HUES6 (cell line): ENCODE measurements at regions not wholly inside any gene's neighbourhood (a gene's known extent, or its start where the extent isn't known, plus 50 kb on each side); places are given as distances from the start of the nearest gene placed in this dataset.

Experiments used
- H3K27ac ChIP-seq: 2 replicates; pipeline ENCODE4 v1.7.0; 2013; ENCODE audit warnings: low read depth, mild to moderate bottlenecking, low read length, inconsistent platforms
- H3K27me3 ChIP-seq: 2 replicates; pipeline ENCODE4 v1.6.1; 2013; ENCODE audit warnings: low read length; ENCODE audit not compliant: control insufficient read depth, insufficient read depth
- H3K36me3 ChIP-seq: 2 replicates; pipeline ENCODE4 v1.6.1; 2013; ENCODE audit warnings: low read length; ENCODE audit not compliant: control insufficient read depth, insufficient read depth
- H3K4me1 ChIP-seq: 2 replicates; pipeline ENCODE4 v1.6.1; 2013; ENCODE audit warnings: low read length; ENCODE audit not compliant: control insufficient read depth, insufficient read depth
- H3K4me3 ChIP-seq: 2 replicates; pipeline ENCODE4 v1.5.1; 2013; ENCODE audit warnings: low read depth, low read length
- H3K9ac ChIP-seq: one replicate; pipeline ENCODE4 v1.6.1; 2013; ENCODE audit warnings: mild to moderate bottlenecking, low read length
- H3K9me3 ChIP-seq: 2 replicates; pipeline ENCODE4 v1.6.1; 2013; ENCODE audit warnings: low read depth, low read length; ENCODE audit not compliant: control insufficient read depth, insufficient read depth

- Histone ChIP-seq H3K4me3 (no peak overlapping the region), H3K4me1 (no peaks in the 10 kb centered on the region), H3K27ac (no peak overlapping the region), H3K36me3 (no peaks in the 10 kb centered on the region), H3K9ac (no peak overlapping the region), H3K9me3 (no peaks in the 10 kb centered on the region), H3K27me3 (no peaks in the 10 kb centered on the region)
Observed at GRCh38 chr4:137267024-137267423, 265.3 kb downstream of the PCDH18 start.

DNA sequence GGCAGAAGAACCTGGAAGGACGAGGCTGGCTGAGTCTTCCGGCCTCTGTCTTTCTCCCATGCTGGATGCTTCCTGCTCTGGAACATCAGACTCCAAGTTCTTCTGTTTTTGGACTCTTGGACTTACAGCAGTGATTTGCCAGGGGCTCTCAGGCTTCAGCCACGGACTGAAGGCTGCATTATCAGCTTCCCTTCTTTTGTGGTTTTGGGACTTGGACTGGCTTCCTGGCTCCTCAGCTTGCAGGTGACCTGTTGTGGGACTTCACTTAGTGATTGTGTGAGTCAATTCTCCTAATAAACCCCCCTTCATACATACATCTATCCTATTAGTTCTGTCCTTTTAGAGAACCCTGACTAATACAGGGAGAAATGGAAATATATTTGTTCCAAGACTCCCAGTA lies 265.8 kb downstream of the PCDH18 start:
- Histone ChIP-seq H3K4me3 (no peak overlapping the region), H3K4me1 (no peaks in the 10 kb centered on the region), H3K27ac (no peak overlapping the region), H3K36me3 (no peaks in the 10 kb centered on the region), H3K9ac (no peak overlapping the region), H3K9me3 (no peaks in the 10 kb centered on the region), H3K27me3 (no peaks in the 10 kb centered on the region)

DNA sequence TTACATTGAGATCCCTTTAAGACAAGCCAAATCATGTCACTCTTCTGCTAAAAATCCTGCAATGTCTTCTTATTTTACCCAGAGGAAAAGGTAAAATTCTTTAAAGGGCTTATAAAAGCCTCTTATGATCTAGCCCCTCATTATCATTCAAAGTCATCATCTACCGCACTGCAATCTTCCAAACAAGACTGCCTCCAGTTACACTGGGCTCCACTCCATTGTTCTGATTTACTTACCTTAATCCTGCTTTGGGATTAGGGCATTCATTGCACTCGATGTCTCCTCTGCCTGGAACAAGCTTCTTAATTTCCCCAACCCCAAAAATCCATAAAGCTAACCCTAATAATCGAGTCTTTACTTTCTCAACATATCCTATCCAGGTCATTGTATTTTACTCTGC lies 269.1 kb downstream of the PCDH18 start:
- H3K27me3 ChIP-seq: no peaks in the 10 kb centered on the region

GRCh38 chr4:137253949-137254348 lies 278.3 kb downstream of the PCDH18 start:
- peaks cover 3% of the 10 kb centered on the region; the same call in 1 of the 2 replicates for H3K9me3 ChIP-seq
- H3K27me3 ChIP-seq: no peaks in the 10 kb centered on the region
- H3K4me3 ChIP-seq: no peak overlapping the region
- H3K9ac ChIP-seq: no peak overlapping the region
- H3K27ac ChIP-seq: no peak overlapping the region
- H3K36me3 ChIP-seq: no peaks in the 10 kb centered on the region
- H3K4me1 ChIP-seq: no peaks in the 10 kb centered on the region

More for the DNA sequence above, 269.1 kb downstream of the PCDH18 start:
- H3K36me3 ChIP-seq: no peaks in the 10 kb centered on the region
- no peak overlapping the region for H3K27ac ChIP-seq
- H3K9me3 ChIP-seq: no peaks in the 10 kb centered on the region
- no peak overlapping the region for H3K9ac ChIP-seq
- no peak overlapping the region for H3K4me3 ChIP-seq
- no peaks in the 10 kb centered on the region for H3K4me1 ChIP-seq

DNA sequence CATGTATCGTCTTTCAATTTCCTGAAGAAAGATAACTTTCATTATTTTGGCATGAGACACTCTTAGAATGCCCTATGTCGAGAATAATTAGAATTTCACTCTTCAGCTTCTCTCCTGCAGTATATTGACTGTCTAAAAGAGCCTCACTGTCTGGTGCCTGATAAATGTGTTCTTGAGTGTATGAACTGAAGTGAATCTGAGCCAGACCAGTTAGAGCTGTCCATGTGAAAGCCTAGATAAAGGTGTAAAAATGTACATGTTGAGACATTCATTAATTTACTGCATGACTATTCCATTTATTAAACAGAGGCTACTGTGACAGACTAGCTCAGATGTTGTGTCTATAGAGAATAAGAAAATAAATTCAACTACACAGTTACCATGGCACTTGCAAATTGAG lies 283.2 kb downstream of the PCDH18 start:
- H3K9me3 ChIP-seq: no peaks in the 10 kb centered on the region
- H3K36me3 ChIP-seq: no peaks in the 10 kb centered on the region
- no peak overlapping the region for H3K27ac ChIP-seq
- no peaks in the 10 kb centered on the region for H3K4me1 ChIP-seq
- H3K4me3 ChIP-seq: no peak overlapping the region
- H3K27me3 ChIP-seq: no peaks in the 10 kb centered on the region
- no peak overlapping the region for H3K9ac ChIP-seq

DNA sequence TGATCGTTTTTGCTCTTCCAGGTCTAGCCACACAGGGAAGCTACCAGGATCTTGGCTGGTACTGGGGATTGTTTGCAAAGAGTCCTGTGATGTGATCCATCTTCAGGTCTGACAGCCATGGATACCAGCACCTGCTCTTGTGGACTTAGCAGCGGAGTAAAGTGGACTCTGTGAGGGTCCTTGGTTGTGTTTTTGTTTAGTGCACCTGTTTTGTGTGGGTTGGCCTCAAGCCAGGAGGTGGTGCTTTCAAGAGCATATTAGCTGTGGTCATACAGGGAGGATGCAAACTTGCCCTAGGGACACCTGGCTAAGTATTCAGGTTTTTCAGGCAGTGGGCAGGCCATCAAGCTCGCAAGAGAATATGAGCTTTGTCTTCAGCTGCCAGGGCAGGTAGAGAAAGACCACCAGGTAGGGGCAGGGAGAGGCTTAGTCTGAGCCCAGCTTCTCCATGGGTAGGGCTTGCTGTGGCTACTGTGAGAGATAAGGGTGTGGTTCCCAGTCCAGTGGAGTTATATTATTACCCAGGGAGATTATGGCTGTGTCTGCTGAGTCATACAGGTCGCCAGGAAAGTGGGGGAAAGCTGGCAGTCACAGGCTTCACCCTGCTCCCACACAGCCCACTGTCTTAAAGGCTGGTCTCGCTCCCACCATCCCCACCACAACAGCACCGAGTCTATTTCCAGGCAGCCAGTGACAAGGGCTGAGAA lies 293.7 kb downstream of the PCDH18 start:
- Histone ChIP-seq H3K27me3 (no peaks in the 10 kb centered on the region), H3K4me3 (no peak overlapping the region), H3K9ac (no peak overlapping the region), H3K27ac (no peak overlapping the region), H3K9me3 (no peaks in the 10 kb centered on the region), H3K4me1 (no peaks in the 10 kb centered on the region), H3K36me3 (no peaks in the 10 kb centered on the region)

GRCh38 chr4:137226900-137227299 lies 305.4 kb downstream of the PCDH18 start:
- Histone ChIP-seq H3K4me3 (no peak overlapping the region), H3K9me3 (no peaks in the 10 kb centered on the region), H3K4me1 (no peaks in the 10 kb centered on the region), H3K36me3 (no peaks in the 10 kb centered on the region), H3K27ac (no peak overlapping the region), H3K9ac (no peak overlapping the region), H3K27me3 (no peaks in the 10 kb centered on the region)

DNA sequence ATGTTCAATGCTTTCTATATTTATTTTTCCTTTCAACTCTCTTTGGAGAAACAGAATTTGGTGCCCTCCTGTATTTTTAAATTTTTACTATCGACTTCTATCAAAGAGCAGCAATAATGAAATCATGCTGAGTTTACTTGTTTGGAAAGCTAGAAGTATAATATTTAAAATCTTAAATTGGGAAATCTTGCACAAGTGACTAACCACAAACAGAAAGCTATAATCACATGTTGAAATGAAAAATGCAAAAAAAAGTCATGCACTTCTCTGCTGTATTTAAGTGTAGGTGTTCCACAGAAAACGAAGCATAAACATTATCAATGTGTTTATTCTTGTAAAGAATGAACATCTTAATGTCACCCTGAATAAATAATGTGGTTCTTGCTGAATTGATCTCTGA lies 306.1 kb downstream of the PCDH18 start:
- Histone ChIP-seq H3K27me3 (no peaks in the 10 kb centered on the region), H3K36me3 (no peaks in the 10 kb centered on the region), H3K4me3 (no peak overlapping the region), H3K27ac (no peak overlapping the region), H3K9ac (no peak overlapping the region), H3K4me1 (no peaks in the 10 kb centered on the region), H3K9me3 (no peaks in the 10 kb centered on the region)

DNA sequence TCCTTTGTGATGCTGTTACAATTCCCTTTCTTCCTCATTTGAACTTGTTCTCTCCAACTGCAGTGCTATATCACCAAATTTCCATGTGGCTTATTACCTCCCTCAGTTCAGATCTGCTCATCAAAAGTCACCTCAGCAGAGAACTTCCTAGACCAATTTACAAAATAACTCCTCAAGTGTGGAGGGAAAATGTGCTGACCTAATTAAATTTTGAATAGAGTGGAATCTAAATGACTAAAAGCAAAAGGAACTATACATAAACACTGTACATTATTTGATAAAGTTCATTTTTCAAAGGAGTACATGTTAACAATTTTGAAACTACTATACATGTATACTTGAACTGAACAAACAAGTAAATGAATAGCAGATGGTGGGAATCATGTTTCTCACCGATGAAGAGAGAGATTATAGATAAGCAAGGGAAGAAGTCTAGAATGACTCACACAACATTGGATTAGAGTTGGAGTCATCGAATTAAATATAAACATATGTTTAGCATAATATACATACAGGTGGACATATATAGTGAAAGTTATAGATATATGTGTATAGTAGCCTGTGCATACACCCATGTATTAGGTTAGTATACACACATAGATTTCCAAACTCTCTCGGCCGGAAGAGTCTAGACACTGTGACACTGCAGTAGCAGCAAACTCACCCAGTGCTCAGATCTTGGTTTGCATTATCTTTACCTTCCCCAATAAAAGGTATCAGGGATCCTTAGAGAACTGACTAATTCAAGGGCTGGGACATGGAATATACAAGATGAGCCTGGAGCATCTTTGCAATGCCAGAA lies 318.7 kb downstream of the PCDH18 start:
- H3K36me3 ChIP-seq: no peaks in the 10 kb centered on the region
- no peak overlapping the region for H3K9ac ChIP-seq
- H3K27me3 ChIP-seq: no peaks in the 10 kb centered on the region
- no peaks in the 10 kb centered on the region for H3K9me3 ChIP-seq
- H3K27ac ChIP-seq: no peak overlapping the region
- H3K4me1 ChIP-seq: no peaks in the 10 kb centered on the region
- H3K4me3 ChIP-seq: no peak overlapping the region

GRCh38 chr4:137212601-137213000 lies 319.7 kb downstream of the PCDH18 start:
- Histone ChIP-seq H3K4me3 (no peak overlapping the region), H3K9me3 (no peaks in the 10 kb centered on the region), H3K4me1 (no peaks in the 10 kb centered on the region), H3K36me3 (no peaks in the 10 kb centered on the region), H3K9ac (no peak overlapping the region), H3K27me3 (no peaks in the 10 kb centered on the region), H3K27ac (no peak overlapping the region)

DNA sequence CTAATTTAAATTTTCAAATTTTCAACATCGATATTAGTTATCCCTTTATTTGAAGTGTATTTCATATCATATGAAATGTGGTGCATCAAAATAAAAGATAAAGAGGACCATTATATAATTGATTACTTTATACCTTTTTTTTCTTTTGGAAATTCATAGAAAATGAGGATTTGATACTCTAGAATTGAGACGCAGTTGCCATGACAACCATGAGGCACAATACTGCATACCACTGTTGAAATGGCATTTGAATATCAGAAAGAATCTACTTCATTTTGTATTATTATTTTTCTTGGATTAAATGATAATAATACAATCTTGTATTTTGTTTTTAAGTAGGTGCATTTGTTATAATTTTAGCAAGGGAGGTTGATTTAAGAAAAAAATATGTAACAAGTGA lies 323.1 kb downstream of the PCDH18 start:
- Histone ChIP-seq H3K27ac (no peak overlapping the region), H3K4me3 (no peak overlapping the region), H3K4me1 (no peaks in the 10 kb centered on the region), H3K9me3 (no peaks in the 10 kb centered on the region), H3K27me3 (no peaks in the 10 kb centered on the region), H3K36me3 (no peaks in the 10 kb centered on the region), H3K9ac (no peak overlapping the region)
